HCT116 (cell line): ENCODE measurements at regions not wholly inside any gene's neighbourhood (a gene's known extent, or its start where the extent isn't known, plus 50 kb on each side); places are given as distances from the start of the nearest gene placed in this dataset.

Experiments used
- ATAC-seq: fragments of 200-7000 bp; cut with Tn5 transposase; 2 replicates; pipeline ENCODE4 v1.9.1; 2020; ENCODE audit warnings: mild to moderate bottlenecking, moderate library complexity
- BruUV-seq: library from RNA; stranded (reverse); fragments of 400-500 nt; replicated peaks from 2 replicates; lab custom pipeline; 2021; lab: Mats Ljungman, UMichigan
- CTCF ChIA-PET: fragments of 300-600 bp; sonication (Branson Sonifier 250); formaldehyde crosslinking; loops from one replicate; lab custom pipeline; 2021; ENCODE audit warnings: antibody characterized with exemption; lab: Charles Lee
- POLR2A ChIA-PET: fragments of 300-600, 350-600 bp; sonication (Branson Sonifier 250); formaldehyde crosslinking; loops from one replicate; lab custom pipeline; 2021; ENCODE audit warnings: antibody characterized with exemption; lab: Charles Lee
- RAD21 ChIA-PET, 2 experiments: fragments of 300-600 bp; sonication (Branson Sonifier 250); formaldehyde crosslinking; loops; one replicate each; lab custom pipeline; 2023; ENCODE audit warnings: low total read pairs in 2 of 2; ENCODE audit not compliant: uncharacterized antibody in 2 of 2, unreplicated experiment in 2 of 2, low non-redundant PET in 1 of 2; lab: Charles Lee
- DNase-seq: peaks from one replicate; pipeline ENCODE4 v3.0.0-alpha.2; 2010; ENCODE audit warnings: low read depth, low spot score
- H2AFZ ChIP-seq: fragments of 200-600 bp; shearing (Covaris generic), sonication (generic); 2 replicates; pipeline ENCODE4 v1.6.1; 2017; ENCODE audit warnings: low read depth, mixed run types, mixed read lengths, antibody characterized with exemption, low read length; ENCODE audit not compliant: poor library complexity, severe bottlenecking
- H3K27ac ChIP-seq: 2 replicates; pipeline ENCODE4 v1.5.1; 2012; ENCODE audit warnings: low read depth, low read length
- H3K27me3 ChIP-seq: fragments of 200-600 bp; sonication (generic); 2 replicates; pipeline ENCODE4 v1.6.1; 2016; ENCODE audit warnings: mixed run types, low read length, mixed read lengths; ENCODE audit not compliant: insufficient read depth
- H3K36me3 ChIP-seq, 2 experiments: fragments of 200-500 bp in 1 of 2; fragments of 200-600 bp in 1 of 2; sonication (Bioruptor generic) in 1 of 2; sonication (generic) in 1 of 2; 2 replicates each; pipeline versions ENCODE4 v1.5.1 to v1.6.1; 2014 to 2016; ENCODE audit warnings: low read length in 2 of 2, inconsistent platforms in 1 of 2, mixed read lengths in 1 of 2, mixed run types in 1 of 2; ENCODE audit not compliant: insufficient read depth in 2 of 2, control insufficient read depth in 1 of 2
- H3K4me1 ChIP-seq, 2 experiments: fragments of 200-600 bp in 1 of 2; sonication (generic) in 1 of 2; 2 replicates each; pipeline versions ENCODE4 v1.5.1 to v1.6.1; 2012 to 2017; ENCODE audit warnings: low read length in 2 of 2, inconsistent platforms in 1 of 2, mild to moderate bottlenecking in 1 of 2, mixed read lengths in 1 of 2, mixed run types in 1 of 2, moderate library complexity in 1 of 2; ENCODE audit not compliant: insufficient read depth in 2 of 2, control insufficient read depth in 1 of 2
- H3K4me2 ChIP-seq: fragments of 200-600 bp; sonication (generic); 2 replicates; pipeline ENCODE4 v1.6.1; 2017; ENCODE audit warnings: mixed run types, low read length, mixed read lengths
- H3K4me3 ChIP-seq, 2 experiments: fragments of 200-600 bp in 1 of 2; sonication (generic) in 1 of 2; replicated peaks in 1 of 2; 2 replicates each; pipeline ENCODE4 v1.5.1; 2011 to 2016; ENCODE audit warnings: low read length in 2 of 2, control low read depth in 1 of 2, low read depth in 1 of 2, mild to moderate bottlenecking in 1 of 2, mixed read lengths in 1 of 2, mixed run types in 1 of 2
- H3K79me2 ChIP-seq: fragments of 200-600 bp; sonication (generic); 2 replicates; pipeline ENCODE4 v1.6.1; 2017; ENCODE audit warnings: mild to moderate bottlenecking, mixed run types, low read length, moderate library complexity, mixed read lengths; ENCODE audit not compliant: insufficient read depth
- H3K9ac ChIP-seq: fragments of 200-600 bp; sonication (generic); 2 replicates; pipeline ENCODE4 v1.6.1; 2016; ENCODE audit warnings: low read length, mixed read lengths
- H3K9me2 ChIP-seq: fragments of 200-600 bp; sonication (generic), shearing (Covaris generic); 2 replicates; pipeline ENCODE4 v1.6.1; 2017; ENCODE audit warnings: mixed run types, mild to moderate bottlenecking, moderate library complexity; ENCODE audit not compliant: insufficient read depth
- H3K9me3 ChIP-seq, 2 experiments: fragments of 200-500 bp in 1 of 2; fragments of 200-600 bp in 1 of 2; sonication (Bioruptor generic) in 1 of 2; sonication (generic) in 1 of 2; 2 replicates each; pipeline ENCODE4 v1.6.1; 2014 to 2017; ENCODE audit warnings: low read length in 2 of 2, mixed read lengths in 2 of 2, inconsistent platforms in 1 of 2, low read depth in 1 of 2, mild to moderate bottlenecking in 1 of 2, mixed run types in 1 of 2, moderate library complexity in 1 of 2; ENCODE audit not compliant: control insufficient read depth in 1 of 2, insufficient read depth in 1 of 2
- H4K20me1 ChIP-seq: fragments of 200-600 bp; sonication (generic), shearing (Covaris generic); 2 replicates; pipeline ENCODE4 v1.6.1; 2017; ENCODE audit warnings: mixed run types, mild to moderate bottlenecking, moderate library complexity; ENCODE audit not compliant: insufficient read depth
- ATF3 ChIP-seq: IDR thresholded peaks from 2 replicates; pipeline ENCODE4 v1.6.1; 2012
- CBX3 ChIP-seq: IDR thresholded peaks from 2 replicates; pipeline ENCODE4 v1.6.1; 2012; ENCODE audit warnings: low read depth
- CEBPB ChIP-seq: IDR thresholded peaks from 2 replicates; pipeline ENCODE4 v1.6.1; 2012; ENCODE audit warnings: low read depth
- EGR1 ChIP-seq: IDR thresholded peaks from 2 replicates; pipeline ENCODE4 v1.6.1; 2012; ENCODE audit warnings: low read depth
- ELF1 ChIP-seq: IDR thresholded peaks from 2 replicates; pipeline ENCODE4 v1.6.1; 2012; ENCODE audit warnings: low read depth, borderline replicate concordance
- EZH2phosphoT487 ChIP-seq: fragments of 200-600 bp; IDR thresholded peaks from 2 replicates; pipeline ENCODE4 v1.6.1; 2018; ENCODE audit warnings: antibody characterized with exemption, borderline replicate concordance
- FOSL1 ChIP-seq: IDR thresholded peaks from 2 replicates; pipeline ENCODE4 v1.6.1; 2012; ENCODE audit warnings: low read depth
- POLR2A ChIP-seq: IDR thresholded peaks from 2 replicates; pipeline ENCODE4 v1.7.0; 2011; ENCODE audit warnings: borderline replicate concordance; ENCODE audit not compliant: insufficient read depth, insufficient read length; ENCODE audit errors: extremely low read depth
- POLR2AphosphoS5 ChIP-seq: IDR thresholded peaks from 2 replicates; pipeline ENCODE4 v1.6.1; 2011; ENCODE audit warnings: mild to moderate bottlenecking, low read depth, low read length, moderate library complexity
- RAD21 ChIP-seq: IDR thresholded peaks from 2 replicates; pipeline ENCODE4 v1.6.1; 2012; ENCODE audit warnings: low read depth, mild to moderate bottlenecking
- REST ChIP-seq: IDR thresholded peaks from 2 replicates; pipeline ENCODE4 v1.6.1; 2012; ENCODE audit warnings: low read depth
- SIN3A ChIP-seq: IDR thresholded peaks from 2 replicates; pipeline ENCODE4 v1.6.1; 2012; ENCODE audit warnings: low read depth
- SRF ChIP-seq: IDR thresholded peaks from 2 replicates; pipeline ENCODE4 v1.6.1; 2012; ENCODE audit warnings: low read depth
- TCF7L2 ChIP-seq: IDR thresholded peaks from 2 replicates; pipeline ENCODE4 v1.7.0; 2011; ENCODE audit warnings: borderline replicate concordance, inconsistent platforms; ENCODE audit not compliant: insufficient read depth, insufficient read length; ENCODE audit errors: extremely low read depth
- YY1 ChIP-seq: IDR thresholded peaks from 2 replicates; pipeline ENCODE4 v1.6.1; 2011; ENCODE audit warnings: low read length, low read depth, moderate library complexity, mild to moderate bottlenecking; ENCODE audit not compliant: insufficient replicate concordance; ENCODE audit errors: extremely low read depth
- ZBTB33 ChIP-seq: IDR thresholded peaks from 2 replicates; pipeline ENCODE4 v1.6.1; 2011; ENCODE audit warnings: mild to moderate bottlenecking, low read length, moderate library complexity; ENCODE audit not compliant: insufficient replicate concordance; ENCODE audit errors: extremely low read depth
- ZFX ChIP-seq: fragments of 450-650 bp; IDR thresholded peaks from 2 replicates; pipeline ENCODE4 v1.6.1; 2017
- ZNF274 ChIP-seq: fragments of 200-500 bp; sonication (Bioruptor generic); IDR thresholded peaks from 2 replicates; pipeline ENCODE4 v1.6.1; 2014; ENCODE audit warnings: mild to moderate bottlenecking, low read depth, low read length, inconsistent platforms
- intact Hi-C: fragments of 100-400 bp; cut with micrococcal nuclease; formaldehyde crosslinking; loops from 2 replicates; pipeline ENCODE4 v1.10.0; 2022

- H3K4me2 ChIP-seq = no peak overlapping the region
- POLR2A ChIA-PET = no interaction called here
- ATAC-seq (no peak), DNase-seq (no peak)
- H3K36me3 ChIP-seq = no peaks in the 10 kb centered on the region
- H3K9me2 ChIP-seq = no peaks in the 10 kb centered on the region
- TF ChIP-seq EZH2phosphoT487 = no peak
- no peak overlapping the region for H3K9ac ChIP-seq
- H3K79me2 ChIP-seq = no peaks in the 10 kb centered on the region
- peaks cover 0 to 4% of the 10 kb centered on the region in 2 experiments; a peak in 1 of 4 replicates for H3K9me3 ChIP-seq
- no peaks in the 10 kb centered on the region for H3K27me3 ChIP-seq
- no peak overlapping the region for H2AFZ ChIP-seq
- H4K20me1 ChIP-seq = no peaks in the 10 kb centered on the region
- H3K4me1 ChIP-seq = no peaks in the 10 kb centered on the region
- BruUV-seq = no TSS peak
- CTCF ChIA-PET = no interaction called here
- H3K27ac ChIP-seq = no peak overlapping the region
- RAD21 ChIA-PET = no interaction called here
- intact Hi-C loops = no loop called here
- no peak overlapping the region for H3K4me3 ChIP-seq
These were observed 996.6 kb downstream of the TLE1 start for GRCh38 chr9:80692751-80693150.

- Histone ChIP-seq H3K27ac (no peak overlapping the region), H3K4me1 (no peaks in the 10 kb centered on the region), H3K27me3 (no peaks in the 10 kb centered on the region), H3K4me3 (no peak overlapping the region), H3K9ac (no peak overlapping the region), H3K36me3 (no peaks in the 10 kb centered on the region), H3K4me2 (no peak overlapping the region), H3K9me2 (no peaks in the 10 kb centered on the region), H4K20me1 (no peaks in the 10 kb centered on the region), H2AFZ (no peak overlapping the region), H3K79me2 (no peaks in the 10 kb centered on the region), H3K9me3 (no peaks in the 10 kb centered on the region)
- POLR2A ChIA-PET = no interaction called here
- ATAC-seq = no peak
- no peak for DNase-seq
- intact Hi-C loops = no loop called here
- TF ChIP-seq POLR2A = no peak
- TF ChIP-seq RAD21 = no peak
- no peak for TF ChIP-seq ZFX
- no peak for TF ChIP-seq ELF1
- TF ChIP-seq ZNF274 = no peak
- TF ChIP-seq ATF3 = no peak
- TF ChIP-seq FOSL1 = no peak
- no peak for TF ChIP-seq YY1
- TF ChIP-seq TCF7L2 = no peak
- TF ChIP-seq SRF = no peak
- no peak for TF ChIP-seq ZBTB33
- no peak for TF ChIP-seq REST
- no peak for TF ChIP-seq SIN3A
- no peak for TF ChIP-seq CEBPB
- TF ChIP-seq EGR1 = no peak
- no peak for TF ChIP-seq CBX3
- no peak for TF ChIP-seq POLR2AphosphoS5
- RAD21 ChIA-PET = no interaction called here
- CTCF ChIA-PET = no interaction called here
- no TSS peak for BruUV-seq
These were observed 998.1 kb downstream of the TLE1 start for GRCh38 chr9:80691229-80691628.
